PC-3 (cell line): ENCODE measurements at regions not wholly inside any gene's neighbourhood (a gene's known extent, or its start where the extent isn't known, plus 50 kb on each side); places are given as distances from the start of the nearest gene placed in this dataset.
A peak's percentile ranks its signal among the peaks of the same experiment; 100 is the strongest.

Experiments used
- ATAC-seq: fragments of 200-7000 bp; cut with Tn5 transposase; 2 replicates; pipeline ENCODE4 v1.9.1; 2020; ENCODE audit warnings: mild to moderate bottlenecking, moderate library complexity
- BruUV-seq: library from RNA; stranded (reverse); fragments of 400-500 nt; replicated peaks from 2 replicates; lab custom pipeline; 2021; lab: Mats Ljungman, UMichigan
- CTCF ChIA-PET: fragments of 300-600 bp; sonication (Branson Sonifier 250); formaldehyde crosslinking; loops from one replicate; lab custom pipeline; 2022; ENCODE audit warnings: antibody characterized with exemption; lab: Charles Lee
- POLR2A ChIA-PET: fragments of 300-600 bp; sonication (Branson Sonifier 250); formaldehyde crosslinking; loops from one replicate; lab custom pipeline; 2022; ENCODE audit warnings: antibody characterized with exemption; ENCODE audit not compliant: unreplicated experiment; lab: Charles Lee
- DNase-seq: peaks from one replicate; pipeline ENCODE4 v3.0.0-alpha.2; 2015
- H2AFZ ChIP-seq: fragments of 300-600 bp; sonication (generic); 2 replicates; pipeline ENCODE4 v1.6.0; 2016; ENCODE audit warnings: antibody characterized with exemption, low read length
- H3F3A ChIP-seq: fragments of 300-600 bp; sonication (generic); one replicate; pipeline ENCODE4 v1.6.0; 2017; ENCODE audit warnings: antibody characterized with exemption, low read length, control low read depth, mild to moderate bottlenecking; ENCODE audit not compliant: unreplicated experiment
- H3K27ac ChIP-seq: fragments of 300-600 bp; sonication (generic); 2 replicates; pipeline ENCODE4 v1.5.1; 2016; ENCODE audit warnings: mild to moderate bottlenecking, low read length
- H3K27me3 ChIP-seq: fragments of 300-600 bp; sonication (generic); 2 replicates; pipeline ENCODE4 v1.6.1; 2016; ENCODE audit warnings: low read length, mixed read lengths
- H3K36me3 ChIP-seq: fragments of 300-600 bp; sonication (generic); 2 replicates; pipeline ENCODE4 v1.6.1; 2016; ENCODE audit warnings: low read depth, mixed run types, low read length, mixed read lengths
- H3K4me1 ChIP-seq: fragments of 300-600 bp; sonication (generic); 2 replicates; pipeline ENCODE4 v1.5.1; 2016; ENCODE audit warnings: low read length; ENCODE audit not compliant: insufficient read depth
- H3K4me2 ChIP-seq: fragments of 300-600 bp; sonication (generic); 2 replicates; pipeline ENCODE4 v1.6.0; 2016; ENCODE audit warnings: low read length
- H3K4me3 ChIP-seq: fragments of 300-600 bp; sonication (generic); 2 replicates; pipeline ENCODE4 v1.5.1; 2016; ENCODE audit warnings: mild to moderate bottlenecking, low read length, mixed read lengths
- H3K79me2 ChIP-seq: fragments of 300-600 bp; sonication (generic); 2 replicates; pipeline ENCODE4 v1.6.1; 2017; ENCODE audit warnings: low read length, mixed read lengths
- H3K9ac ChIP-seq: fragments of 300-600 bp; sonication (generic); 2 replicates; pipeline ENCODE4 v1.6.0; 2016; ENCODE audit warnings: mild to moderate bottlenecking, low read length
- H3K9me2 ChIP-seq: fragments of 300-600 bp; sonication (generic); replicated peaks from 2 replicates; pipeline ENCODE4 v1.6.1; 2016; ENCODE audit warnings: mixed run types, low read length, mixed read lengths
- H3K9me3 ChIP-seq: fragments of 300-600 bp; sonication (generic); 2 replicates; pipeline ENCODE4 v1.6.1; 2016; ENCODE audit warnings: low read length, mixed read lengths
- H4K20me1 ChIP-seq: fragments of 300-600 bp; sonication (generic); 2 replicates; pipeline ENCODE4 v1.6.1; 2016; ENCODE audit warnings: low read length, mixed read lengths
- EZH2 ChIP-seq: fragments of 300-600 bp; sonication (generic); IDR thresholded peaks from one replicate; pipeline ENCODE4 v1.6.1; 2017; ENCODE audit warnings: antibody characterized with exemption, mild to moderate bottlenecking, low read length; ENCODE audit not compliant: unreplicated experiment
- EZH2phosphoT487 ChIP-seq: fragments of 300-600 bp; sonication (generic); IDR thresholded peaks from 2 replicates; pipeline ENCODE4 v1.6.1; 2018; ENCODE audit warnings: mild to moderate bottlenecking, antibody characterized with exemption, low read length, borderline replicate concordance
- intact Hi-C: fragments of 100-400 bp; cut with micrococcal nuclease; formaldehyde crosslinking; loops from 2 replicates; pipeline ENCODE4 v1.9.0; 2023
- TF ChIP-seq, protein P1 (sequence below): fragments of 300-600 bp; sonication (generic); conservative IDR thresholded peaks from 2 replicates; pipeline ENCODE4 v1.5.1; 2017; ENCODE audit warnings: antibody characterized with exemption, low read depth, mild to moderate bottlenecking, low read length

DNA sequence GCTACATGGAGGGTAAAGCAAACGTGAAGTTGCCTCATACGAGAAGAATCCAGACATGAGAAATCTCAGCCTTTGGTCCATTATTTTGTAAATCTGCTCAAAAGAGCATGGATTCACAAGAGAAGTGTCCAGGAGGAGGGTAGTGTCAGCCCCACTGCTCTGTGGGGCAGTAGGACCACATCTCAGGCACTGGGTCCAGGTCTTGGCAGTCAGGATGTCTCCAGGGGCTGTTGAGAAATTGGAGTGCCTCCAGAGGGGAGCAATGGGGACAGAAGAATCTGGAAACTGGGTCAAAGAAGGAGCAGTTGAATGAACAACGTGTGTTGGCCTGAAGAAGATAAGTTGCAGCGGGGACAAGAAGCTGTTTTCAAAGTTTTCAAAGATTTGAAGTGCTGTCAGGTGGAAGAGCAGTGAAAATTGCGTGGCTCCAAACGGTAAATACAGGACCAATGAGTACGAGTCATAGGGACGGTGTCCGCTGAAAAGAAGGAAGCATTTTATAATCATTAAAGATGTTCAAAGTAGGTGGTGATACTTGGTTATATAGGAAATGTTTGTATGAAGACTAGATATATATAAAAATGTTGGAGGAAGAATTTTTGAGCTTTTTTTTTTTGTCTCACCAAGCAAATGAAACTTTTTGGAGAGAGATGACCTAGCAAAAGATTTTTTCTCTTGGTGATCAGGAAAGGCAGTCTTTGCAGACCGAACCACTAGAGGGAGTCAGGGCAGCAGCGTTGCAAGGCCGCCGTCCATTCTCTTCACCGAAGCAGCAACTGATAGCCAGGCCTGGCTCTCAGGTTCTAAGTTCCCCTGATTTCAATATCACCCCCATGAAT lies 57.1 kb upstream of the ZBED3 start:
- peak; percentile 65 for DNase-seq
- ChIA-PET POLR2A (interaction anchor here (0.6 kb wide), 1 partner anchor 347 kb away, joined by 3 read pairs; no protein-coding TSS in a partner anchor), CTCF (interaction anchor here (0.6 to 1.0 kb wide), 4 partner anchors 31 to 787 kb away, joined by 3 to 7 read pairs (median 3); no protein-coding TSS in a partner anchor)
- no peaks in the 10 kb centered on the region for H3K9me3 ChIP-seq
- H3K27me3 ChIP-seq: no peaks in the 10 kb centered on the region
- no peaks in the 10 kb centered on the region for H3K79me2 ChIP-seq
- H4K20me1 ChIP-seq: no peaks in the 10 kb centered on the region
- BruUV-seq: no TSS peak
- no peaks in the 10 kb centered on the region for H3F3A ChIP-seq
- H3K4me1 ChIP-seq: peaks cover 9% of the 10 kb centered on the region
- H3K4me2 ChIP-seq: no peak overlapping the region
- TF ChIP-seq EZH2phosphoT487: no peak
- TF ChIP-seq, protein P1, sequence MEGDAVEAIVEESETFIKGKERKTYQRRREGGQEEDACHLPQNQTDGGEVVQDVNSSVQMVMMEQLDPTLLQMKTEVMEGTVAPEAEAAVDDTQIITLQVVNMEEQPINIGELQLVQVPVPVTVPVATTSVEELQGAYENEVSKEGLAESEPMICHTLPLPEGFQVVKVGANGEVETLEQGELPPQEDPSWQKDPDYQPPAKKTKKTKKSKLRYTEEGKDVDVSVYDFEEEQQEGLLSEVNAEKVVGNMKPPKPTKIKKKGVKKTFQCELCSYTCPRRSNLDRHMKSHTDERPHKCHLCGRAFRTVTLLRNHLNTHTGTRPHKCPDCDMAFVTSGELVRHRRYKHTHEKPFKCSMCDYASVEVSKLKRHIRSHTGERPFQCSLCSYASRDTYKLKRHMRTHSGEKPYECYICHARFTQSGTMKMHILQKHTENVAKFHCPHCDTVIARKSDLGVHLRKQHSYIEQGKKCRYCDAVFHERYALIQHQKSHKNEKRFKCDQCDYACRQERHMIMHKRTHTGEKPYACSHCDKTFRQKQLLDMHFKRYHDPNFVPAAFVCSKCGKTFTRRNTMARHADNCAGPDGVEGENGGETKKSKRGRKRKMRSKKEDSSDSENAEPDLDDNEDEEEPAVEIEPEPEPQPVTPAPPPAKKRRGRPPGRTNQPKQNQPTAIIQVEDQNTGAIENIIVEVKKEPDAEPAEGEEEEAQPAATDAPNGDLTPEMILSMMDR: peak; percentile 78
- no peaks in the 10 kb centered on the region for H3K9me2 ChIP-seq
- ATAC-seq: peak; percentile 57
- no peak overlapping the region for H2AFZ ChIP-seq
- no peaks in the 10 kb centered on the region for H3K36me3 ChIP-seq
- H3K4me3 ChIP-seq: no peak overlapping the region
- no peak overlapping the region for H3K27ac ChIP-seq
- no peak overlapping the region for H3K9ac ChIP-seq
- intact Hi-C loops: loop anchor here (1.0 to 2.0 kb wide), 3 partner anchors 95 to 348 kb away; partner anchors contain the start of gene WDR41

DNA sequence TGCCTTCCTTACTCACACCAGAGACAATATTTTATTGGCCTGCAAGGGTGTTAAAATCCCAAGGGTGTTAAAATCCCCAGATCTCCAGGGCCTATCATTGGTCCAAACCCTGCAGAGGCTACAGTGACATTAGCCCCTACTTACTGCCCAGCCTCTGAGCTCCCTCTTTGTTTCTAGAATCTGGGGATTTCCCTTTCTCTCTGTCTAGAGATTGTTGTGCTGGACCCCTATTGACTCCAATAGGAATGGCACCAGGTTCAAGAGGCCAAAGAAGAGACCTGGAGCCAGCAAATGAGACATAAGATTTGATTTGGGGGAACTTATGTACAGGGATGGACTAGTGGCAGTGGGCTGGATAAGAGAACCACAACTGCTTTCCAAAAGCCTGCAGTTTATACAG lies 53.3 kb upstream of the ZBED3 start:
- Histone ChIP-seq H3K36me3 (no peaks in the 10 kb centered on the region), H3K27ac (no peak overlapping the region), H3K9ac (no peak overlapping the region), H4K20me1 (no peaks in the 10 kb centered on the region), H3K4me2 (no peak overlapping the region), H3K27me3 (no peaks in the 10 kb centered on the region), H3K4me3 (no peak overlapping the region), H3K9me2 (no peaks in the 10 kb centered on the region), H3F3A (no peaks in the 10 kb centered on the region), H2AFZ (no peak overlapping the region), H3K4me1 (peaks cover 1% of the 10 kb centered on the region; the same call in 1 of the 2 replicates), H3K9me3 (no peaks in the 10 kb centered on the region), H3K79me2 (no peaks in the 10 kb centered on the region)
- CTCF ChIA-PET: no interaction called here
- intact Hi-C loops: no loop called here
- no peak for DNase-seq
- no TSS peak for BruUV-seq
- TF ChIP-seq EZH2phosphoT487 (no peak), EZH2 (no peak)
- TF ChIP-seq, protein P1: no peak
- ATAC-seq: no peak
- POLR2A ChIA-PET: no interaction called here

DNA sequence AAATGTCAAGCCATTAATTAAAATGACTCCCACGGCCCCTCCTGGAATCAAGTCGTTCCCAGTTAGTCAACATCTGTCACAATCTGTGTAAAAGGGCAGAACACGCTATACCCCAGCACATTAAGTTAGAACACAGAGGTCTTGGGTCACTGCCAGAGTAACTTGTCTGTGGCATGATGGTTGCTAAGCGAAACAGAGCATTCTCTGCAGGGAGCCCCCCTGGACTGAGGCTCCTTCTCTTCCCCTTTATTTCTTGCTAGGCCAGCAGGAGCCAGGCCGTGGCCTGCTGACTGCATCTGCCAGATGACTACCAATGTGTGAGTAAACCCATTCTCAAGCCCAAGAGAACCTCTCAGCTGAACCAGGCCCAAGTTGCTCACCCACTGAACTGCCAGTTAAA lies 51.9 kb upstream of the ZBED3 start:
- no peak overlapping the region for H3K27ac ChIP-seq
- no peaks in the 10 kb centered on the region for H3K27me3 ChIP-seq
- H2AFZ ChIP-seq: no peak overlapping the region
- peaks cover under 1% of the 10 kb centered on the region; the same call in 1 of the 2 replicates for H3K4me1 ChIP-seq
- no peaks in the 10 kb centered on the region for H4K20me1 ChIP-seq
- ChIA-PET CTCF (no interaction called here), POLR2A (no interaction called here)
- no peaks in the 10 kb centered on the region for H3K9me3 ChIP-seq
- H3K4me3 ChIP-seq: no peak overlapping the region
- no peaks in the 10 kb centered on the region for H3F3A ChIP-seq
- intact Hi-C loops: no loop called here
- ATAC-seq (no peak), DNase-seq (no peak)
- no peak overlapping the region for H3K9ac ChIP-seq
- H3K4me2 ChIP-seq: no peak overlapping the region
- TF ChIP-seq, protein P1: no peak
- H3K79me2 ChIP-seq: no peaks in the 10 kb centered on the region
- no peaks in the 10 kb centered on the region for H3K9me2 ChIP-seq
- no TSS peak for BruUV-seq
- no peaks in the 10 kb centered on the region for H3K36me3 ChIP-seq
